ENCODE measurements at regions not wholly inside any gene's neighbourhood (a gene's known extent, or its start where the extent isn't known, plus 50 kb on each side); places are given as distances from the start of the nearest gene placed in this dataset.

- TF ChIP-seq EZH2phosphoT487 (IDR thresholded peaks at IDR 0.05; ENCODE audit: borderline replicate concordance, low read length) (no peak), CTCF (conservative IDR thresholded peaks at IDR 0.05; ENCODE audit: low read depth, low read length) (no peak), EZH2 (IDR thresholded peaks at IDR 0.05; ENCODE audit: low read length, unreplicated experiment) (no peak)
Observed at GRCh38 chr13:68697551-68697950, 1410.1 kb upstream of the ATXN8OS start.

All from PC-3 (cell line).